B cell (primary cell): ENCODE measurements at regions not wholly inside any gene's neighbourhood (a gene's known extent, or its start where the extent isn't known, plus 50 kb on each side); places are given as distances from the start of the nearest gene placed in this dataset.

Source experiments
- ATAC-seq: fragments of 200-7000 bp; cut with Tn5 transposase; one replicate; pipeline ENCODE4 v1.10.0; 2021; ENCODE audit warnings: low read depth, mild to moderate bottlenecking, moderate number of reproducible peaks, moderate library complexity
- CTCF ChIA-PET: fragments of 350-600 bp; sonication (Branson Sonifier 250); formaldehyde crosslinking; loops from one replicate; lab custom pipeline; 2021; ENCODE audit warnings: antibody characterized with exemption, inconsistent platforms; lab: Charles Lee
- POLR2A ChIA-PET: fragments of 350-600 bp; sonication (Branson Sonifier 250); formaldehyde crosslinking; loops from one replicate; lab custom pipeline; 2021; ENCODE audit warnings: antibody characterized with exemption; lab: Charles Lee
- DNase-seq: peaks from one replicate; pipeline ENCODE4 v3.0.0; 2013
- H2AFZ ChIP-seq: 2 replicates; pipeline ENCODE4 v1.6.1; 2012; ENCODE audit warnings: mild to moderate bottlenecking, low read depth, low read length; ENCODE audit not compliant: insufficient read depth, poor library complexity, severe bottlenecking
- H3K27ac ChIP-seq, 2 donors: 1 replicate in 1 of 2; 2 replicates in 1 of 2; pipeline ENCODE4 v1.5.1; 2012 to 2013; ENCODE audit warnings: low read length in 2 of 2, mild to moderate bottlenecking in 2 of 2, moderate library complexity in 1 of 2
- H3K27me3 ChIP-seq, 4 experiments: fragments of 200-600 bp in 1 of 4; sonication (generic) in 1 of 4; replicated peaks in 1 of 4; 1 replicate in 2 of 4; 2 replicates in 2 of 4; pipeline versions ENCODE4 v1.6.1 to v1.7.0; 2013 to 2016; ENCODE audit warnings: low read length in 3 of 4, mild to moderate bottlenecking in 2 of 4, mixed read lengths in 1 of 4, moderate library complexity in 1 of 4; ENCODE audit not compliant: insufficient read depth in 4 of 4, control insufficient read depth in 3 of 4; ENCODE audit errors: control extremely low read depth in 1 of 4
- H3K36me3 ChIP-seq, 2 experiments: replicated peaks in 1 of 2; 1 replicate in 1 of 2; 2 replicates in 1 of 2; pipeline versions ENCODE4 v1.6.1 to v1.7.1; 2013; ENCODE audit warnings: low read length in 1 of 2; ENCODE audit not compliant: insufficient read depth in 2 of 2, control insufficient read depth in 1 of 2; ENCODE audit errors: control extremely low read depth in 1 of 2, extremely low read depth in 1 of 2
- H3K4me1 ChIP-seq, 2 donors: fragments of 200-600 bp in 1 of 2; sonication (generic) in 1 of 2; 1 replicate in 1 of 2; 2 replicates in 1 of 2; pipeline versions ENCODE4 v1.5.1 to v1.6.1; 2013 to 2017; ENCODE audit warnings: low read length in 2 of 2; ENCODE audit not compliant: control insufficient read depth in 2 of 2, insufficient read depth in 2 of 2
- H3K4me2 ChIP-seq: replicated peaks from 2 replicates; pipeline ENCODE3; 2012; ENCODE audit warnings: mild to moderate bottlenecking, low read depth, low read length; ENCODE audit not compliant: poor library complexity, severe bottlenecking
- H3K4me3 ChIP-seq, 5 experiments: fragments of 200-600 bp in 1 of 5; sonication (generic) in 1 of 5; 1 replicate in 3 of 5; 2 replicates in 2 of 5; pipeline versions ENCODE4 v1.5.1 to v1.7.0; 2011 to 2016; ENCODE audit warnings: low read length in 4 of 5, mild to moderate bottlenecking in 4 of 5, low read depth in 2 of 5, control low read depth in 1 of 5, moderate library complexity in 1 of 5; ENCODE audit not compliant: insufficient read depth in 1 of 5; ENCODE audit errors: control extremely low read depth in 1 of 5, extremely low read depth in 1 of 5
- H3K79me2 ChIP-seq: fragments of 200-600 bp; sonication (generic); one replicate; pipeline ENCODE4 v1.6.0; 2016; ENCODE audit warnings: low read length; ENCODE audit not compliant: control insufficient read depth, insufficient read depth
- H3K9ac ChIP-seq: fragments of 200-600 bp; sonication (generic); 2 replicates; pipeline ENCODE4 v1.6.1; 2017; ENCODE audit warnings: mild to moderate bottlenecking, low read length, moderate library complexity
- H3K9me3 ChIP-seq, 3 donors: one replicate each; pipeline versions ENCODE4 v1.6.1 to v1.7.1; 2013; ENCODE audit warnings: low read length in 2 of 3; ENCODE audit not compliant: control insufficient read depth in 2 of 3, insufficient read depth in 1 of 3; ENCODE audit errors: control extremely low read depth in 1 of 3
- H4K20me1 ChIP-seq: 2 replicates; pipeline ENCODE4 v1.6.0; 2012; ENCODE audit warnings: mild to moderate bottlenecking, low read length; ENCODE audit not compliant: insufficient read depth, control insufficient read depth, poor library complexity, severe bottlenecking
- H3K27ac Mint-ChIP-seq: one replicate; pipeline ENCODE4 v1.8.0; 2021; ENCODE audit warnings: mixed read lengths
- H3K27me3 Mint-ChIP-seq: one replicate; pipeline ENCODE4 v1.8.0; 2021; ENCODE audit warnings: mixed read lengths
- H3K4me1 Mint-ChIP-seq: one replicate; pipeline ENCODE4 v1.8.0; 2021; ENCODE audit warnings: mixed read lengths
- H3K4me3 Mint-ChIP-seq: one replicate; pipeline ENCODE4 v1.8.0; 2021; ENCODE audit warnings: mixed read lengths
- H3K9me3 Mint-ChIP-seq: one replicate; pipeline ENCODE4 v1.8.0; 2022; ENCODE audit warnings: mixed read lengths; ENCODE audit not compliant: insufficient read depth
- EZH2 ChIP-seq: IDR thresholded peaks from 2 replicates; pipeline ENCODE4 v1.6.1; 2012; ENCODE audit warnings: borderline replicate concordance, low read depth, mild to moderate bottlenecking, moderate library complexity, low read length; ENCODE audit not compliant: insufficient read depth, poor library complexity, severe bottlenecking
- WGBS: methylation state at CpG from one replicate; pipeline ENCODE4 v1.1.5; 2013; ENCODE audit warnings: missing lambda C conversion rate; ENCODE audit not compliant: insufficient coverage; 5-methylcytosine and 5-hydroxymethylcytosine counted together
- intact Hi-C: fragments of 100-400 bp; cut with micrococcal nuclease; formaldehyde crosslinking; loops from one replicate; pipeline ENCODE4 v1.10.0; 2022
- TF ChIP-seq, protein P1 (sequence below): fragments of 200-600 bp; IDR thresholded peaks from one replicate; pipeline ENCODE4 v1.8.0; 2022; ENCODE audit warnings: antibody characterized with exemption, mild to moderate bottlenecking

DNA sequence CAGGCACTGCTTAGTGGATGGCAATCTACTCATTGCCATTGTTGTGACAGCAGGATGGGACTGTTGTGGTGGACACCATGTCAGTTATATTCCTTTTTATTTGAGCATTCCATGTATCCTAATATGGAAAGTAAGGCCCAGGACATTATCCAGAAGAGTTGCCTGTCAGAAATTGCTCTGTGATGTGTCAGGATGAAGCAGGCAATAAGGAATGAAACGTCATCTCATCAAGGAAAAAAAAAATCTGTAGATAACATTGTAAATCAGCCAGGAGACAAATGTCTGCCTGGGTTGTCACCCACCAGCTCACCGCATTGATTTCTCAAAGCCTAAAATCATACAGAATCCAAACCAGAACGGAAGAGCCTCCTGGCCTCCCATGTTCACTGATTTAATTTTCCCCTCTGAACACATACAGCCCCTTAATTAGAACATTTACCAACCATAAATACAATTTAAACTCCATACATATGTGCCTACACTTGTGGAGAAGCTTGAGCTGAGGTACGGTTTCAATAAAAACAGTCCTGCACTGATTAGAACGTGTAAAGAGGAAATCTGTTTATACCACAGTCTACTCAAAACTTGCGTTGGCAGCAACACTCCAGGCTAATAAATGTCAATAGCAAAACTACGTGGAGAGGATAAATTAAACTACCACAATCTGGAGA lies 73.9 kb downstream of the FOXD1 start:
- no peak for DNase-seq
- H3K4me1 Mint-ChIP-seq = peaks cover under 1% of the 10 kb centered on the region
- no peak overlapping the region for H3K27ac ChIP-seq
- no peak for ATAC-seq
- ChIA-PET CTCF (no interaction called here), POLR2A (no interaction called here)
- H3K9ac ChIP-seq = no peak overlapping the region
- peaks cover 74% of the 10 kb centered on the region for H3K27me3 Mint-ChIP-seq
- no peaks in the 10 kb centered on the region for H3K9me3 ChIP-seq
- no peaks in the 10 kb centered on the region for H4K20me1 ChIP-seq
- no peak overlapping the region for H2AFZ ChIP-seq
- no peaks in the 10 kb centered on the region for H3K36me3 ChIP-seq
- intact Hi-C loops = no loop called here
- H3K4me3 ChIP-seq = no peak overlapping the region
- no peak overlapping the region for H3K4me2 ChIP-seq
- H3K27me3 ChIP-seq = peaks cover 0 to 30% (median 10%) of the 10 kb centered on the region in 4 experiments
- H3K4me1 ChIP-seq = no peaks in the 10 kb centered on the region
- H3K9me3 Mint-ChIP-seq = no peaks in the 10 kb centered on the region
- H3K27ac Mint-ChIP-seq = no peak overlapping the region
- no peaks in the 10 kb centered on the region for H3K79me2 ChIP-seq
- no peak for TF ChIP-seq EZH2
- TF ChIP-seq, protein P1, sequence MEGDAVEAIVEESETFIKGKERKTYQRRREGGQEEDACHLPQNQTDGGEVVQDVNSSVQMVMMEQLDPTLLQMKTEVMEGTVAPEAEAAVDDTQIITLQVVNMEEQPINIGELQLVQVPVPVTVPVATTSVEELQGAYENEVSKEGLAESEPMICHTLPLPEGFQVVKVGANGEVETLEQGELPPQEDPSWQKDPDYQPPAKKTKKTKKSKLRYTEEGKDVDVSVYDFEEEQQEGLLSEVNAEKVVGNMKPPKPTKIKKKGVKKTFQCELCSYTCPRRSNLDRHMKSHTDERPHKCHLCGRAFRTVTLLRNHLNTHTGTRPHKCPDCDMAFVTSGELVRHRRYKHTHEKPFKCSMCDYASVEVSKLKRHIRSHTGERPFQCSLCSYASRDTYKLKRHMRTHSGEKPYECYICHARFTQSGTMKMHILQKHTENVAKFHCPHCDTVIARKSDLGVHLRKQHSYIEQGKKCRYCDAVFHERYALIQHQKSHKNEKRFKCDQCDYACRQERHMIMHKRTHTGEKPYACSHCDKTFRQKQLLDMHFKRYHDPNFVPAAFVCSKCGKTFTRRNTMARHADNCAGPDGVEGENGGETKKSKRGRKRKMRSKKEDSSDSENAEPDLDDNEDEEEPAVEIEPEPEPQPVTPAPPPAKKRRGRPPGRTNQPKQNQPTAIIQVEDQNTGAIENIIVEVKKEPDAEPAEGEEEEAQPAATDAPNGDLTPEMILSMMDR = no peak
- 89% methylated on average over 5 of the region's 7 CpGs for WGBS
- no peak overlapping the region for H3K4me3 Mint-ChIP-seq

DNA sequence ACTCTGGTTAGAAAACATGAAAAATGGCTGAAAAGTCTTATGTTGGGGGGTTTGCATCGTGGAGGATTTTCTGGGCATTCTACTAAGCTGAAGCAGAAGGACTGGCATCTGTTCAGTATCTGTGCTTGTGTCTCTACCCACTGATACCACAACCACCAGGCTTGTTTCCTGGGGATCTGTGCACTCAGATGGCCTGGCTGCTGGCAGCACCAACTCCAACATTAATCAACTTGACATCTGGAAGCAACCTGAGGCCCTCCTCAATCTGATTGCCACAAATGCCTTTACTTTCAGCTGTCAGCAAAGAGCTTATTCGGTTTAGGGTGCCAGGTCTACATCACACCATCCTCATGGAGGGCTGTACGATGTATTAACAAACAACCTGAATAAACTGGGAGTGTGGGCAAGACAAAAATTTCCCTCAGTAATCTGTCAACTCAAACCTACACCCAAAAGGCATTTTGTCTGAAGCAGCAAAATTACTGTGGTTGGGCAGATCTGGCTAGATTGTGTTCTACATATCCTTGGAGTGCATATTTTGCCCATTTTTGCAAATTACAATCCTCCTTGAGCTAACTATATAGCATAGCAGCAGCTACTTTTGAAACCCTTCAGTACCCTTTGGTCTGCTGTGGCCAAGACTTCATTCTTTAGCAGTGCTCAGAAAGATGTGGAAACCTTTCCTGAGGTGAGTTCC lies 74.6 kb downstream of the FOXD1 start:
- intact Hi-C loops = no loop called here
- TF ChIP-seq, protein P1 = no peak
- TF ChIP-seq EZH2 = no peak
- Histone ChIP-seq H4K20me1 (no peaks in the 10 kb centered on the region), H3K27ac (no peak overlapping the region), H3K9me3 (no peaks in the 10 kb centered on the region), H3K4me1 (no peaks in the 10 kb centered on the region), H3K4me2 (no peak overlapping the region), H3K79me2 (no peaks in the 10 kb centered on the region), H2AFZ (no peak overlapping the region), H3K4me3 (no peak overlapping the region), H3K9ac (no peak overlapping the region), H3K36me3 (no peaks in the 10 kb centered on the region), H3K27me3 (peaks cover 0 to 23% (median 7%) of the 10 kb centered on the region in 4 experiments)
- no peak overlapping the region for H3K4me3 Mint-ChIP-seq
- H3K27me3 Mint-ChIP-seq = peaks cover 72% of the 10 kb centered on the region
- no peaks in the 10 kb centered on the region for H3K9me3 Mint-ChIP-seq
- DNase-seq (no peak), ATAC-seq (no peak)
- H3K4me1 Mint-ChIP-seq = no peaks in the 10 kb centered on the region
- POLR2A ChIA-PET = no interaction called here
- H3K27ac Mint-ChIP-seq = no peak overlapping the region
- 60% methylated on average over 1 of the region's 3 CpGs for WGBS
- CTCF ChIA-PET = no interaction called here
